ENCODE measurements at regions not wholly inside any gene's neighbourhood (a gene's known extent, or its start where the extent isn't known, plus 50 kb on each side); places are given as distances from the start of the nearest gene placed in this dataset.

GRCh38 chr7:63072806-63073205, 925.8 kb upstream of the ZNF722 start:
- Histone ChIP-seq H3K4me3 (ENCODE audit: low read depth, low read length) (no peak overlapping the region), H3K27me3 (replicated peaks) (no peaks in the 10 kb centered on the region), H3K36me3 (replicated peaks) (no peaks in the 10 kb centered on the region), H3K27ac (no peak overlapping the region)
- no peak for DNase-seq
- TF ChIP-seq CTCF (IDR thresholded peaks at IDR 0.05; ENCODE audit: low read depth, low read length, missing control alignments) = no peak
- in situ Hi-C loops (cut with HindIII; ENCODE audit: low pct_ligation_motif_present, low sequenced_read_pairs) = no loop called here

- no peak for DNase-seq
- Histone ChIP-seq H3K27me3 (replicated peaks) (no peaks in the 10 kb centered on the region), H3K36me3 (replicated peaks) (no peaks in the 10 kb centered on the region), H3K4me3 (ENCODE audit: low read depth, low read length) (no peak overlapping the region), H3K27ac (no peak overlapping the region)
- in situ Hi-C loops (cut with HindIII; ENCODE audit: low pct_ligation_motif_present, low sequenced_read_pairs) = no loop called here
- TF ChIP-seq CTCF (IDR thresholded peaks at IDR 0.05; ENCODE audit: low read depth, low read length, missing control alignments) = no peak
Measured at GRCh38 chr7:63073286-63073685, 925.4 kb upstream of the ZNF722 start.

GRCh38 chr7:63073736-63074135, 924.9 kb upstream of the ZNF722 start:
- no peaks in the 10 kb centered on the region for H3K27me3 ChIP-seq (replicated peaks)
- in situ Hi-C loops (cut with HindIII; ENCODE audit: low pct_ligation_motif_present, low sequenced_read_pairs) = no loop called here
- no peak for DNase-seq
- H3K4me3 ChIP-seq (ENCODE audit: low read depth, low read length) = no peak overlapping the region
- no peak for TF ChIP-seq CTCF (IDR thresholded peaks at IDR 0.05; ENCODE audit: low read depth, low read length, missing control alignments)
- no peak overlapping the region for H3K27ac ChIP-seq
- H3K36me3 ChIP-seq (replicated peaks) = no peaks in the 10 kb centered on the region

- no peak for TF ChIP-seq CTCF (IDR thresholded peaks at IDR 0.05; ENCODE audit: low read depth, low read length, missing control alignments)
- no peaks in the 10 kb centered on the region for H3K27me3 ChIP-seq (replicated peaks)
- in situ Hi-C loops (cut with HindIII; ENCODE audit: low pct_ligation_motif_present, low sequenced_read_pairs) = no loop called here
- no peak overlapping the region for H3K4me3 ChIP-seq (ENCODE audit: low read depth, low read length)
- no peak overlapping the region for H3K27ac ChIP-seq
- DNase-seq = no peak
- no peaks in the 10 kb centered on the region for H3K36me3 ChIP-seq (replicated peaks)
Measured at GRCh38 chr7:63077841-63078240, 920.8 kb upstream of the ZNF722 start.

GRCh38 chr7:63080406-63080805, 918.2 kb upstream of the ZNF722 start:
- in situ Hi-C loops (cut with HindIII; ENCODE audit: low pct_ligation_motif_present, low sequenced_read_pairs) = no loop called here
- no peaks in the 10 kb centered on the region for H3K36me3 ChIP-seq (replicated peaks)
- H3K4me3 ChIP-seq (ENCODE audit: low read depth, low read length) = no peak overlapping the region
- no peaks in the 10 kb centered on the region for H3K27me3 ChIP-seq (replicated peaks)
- DNase-seq = no peak
- H3K27ac ChIP-seq = no peak overlapping the region
- no peak for TF ChIP-seq CTCF (IDR thresholded peaks at IDR 0.05; ENCODE audit: low read depth, low read length, missing control alignments)

GRCh38 chr7:63080831-63081230, 917.8 kb upstream of the ZNF722 start:
- DNase-seq = no peak
- no peaks in the 10 kb centered on the region for H3K27me3 ChIP-seq (replicated peaks)
- TF ChIP-seq CTCF (IDR thresholded peaks at IDR 0.05; ENCODE audit: low read depth, low read length, missing control alignments) = no peak
- in situ Hi-C loops (cut with HindIII; ENCODE audit: low pct_ligation_motif_present, low sequenced_read_pairs) = no loop called here
- no peak overlapping the region for H3K4me3 ChIP-seq (ENCODE audit: low read depth, low read length)
- no peaks in the 10 kb centered on the region for H3K36me3 ChIP-seq (replicated peaks)
- H3K27ac ChIP-seq = no peak overlapping the region

Data from brain microvascular endothelial cell (primary cell).